ENCODE measurements at regions not wholly inside any gene's neighbourhood (a gene's known extent, or its start where the extent isn't known, plus 50 kb on each side); places are given as distances from the start of the nearest gene placed in this dataset.

DNA sequence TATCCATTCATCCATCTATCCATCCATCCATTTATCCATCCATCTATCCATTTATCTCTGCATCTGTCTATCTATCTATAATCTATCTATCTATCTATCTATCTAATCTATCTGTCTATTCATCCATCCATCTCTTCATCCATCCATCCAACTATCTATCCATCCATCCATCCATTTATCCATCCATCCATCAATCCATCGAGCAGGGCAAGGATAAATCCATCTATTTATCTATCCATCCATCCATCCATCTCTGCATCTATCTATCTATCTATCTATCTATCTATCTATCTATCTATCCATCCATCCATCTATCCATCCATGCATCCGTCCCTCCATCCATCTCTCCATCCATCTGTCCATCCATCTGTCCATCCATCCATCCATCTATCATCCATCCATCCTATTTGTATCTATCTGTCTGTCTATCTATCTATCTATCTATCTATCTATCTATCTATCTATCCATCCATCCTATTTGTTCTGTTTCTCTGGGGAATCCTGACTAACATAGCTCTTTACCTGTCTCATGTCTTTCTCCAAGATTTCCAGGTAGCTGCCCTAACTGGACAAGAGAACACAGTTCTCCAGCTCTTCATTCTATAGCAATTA is 198.1 kb downstream of the FOXO1 start:
- DNase-seq (no peak), ATAC-seq (no peak)
- intact Hi-C loops (cut with DNase I) = no loop called here

DNA sequence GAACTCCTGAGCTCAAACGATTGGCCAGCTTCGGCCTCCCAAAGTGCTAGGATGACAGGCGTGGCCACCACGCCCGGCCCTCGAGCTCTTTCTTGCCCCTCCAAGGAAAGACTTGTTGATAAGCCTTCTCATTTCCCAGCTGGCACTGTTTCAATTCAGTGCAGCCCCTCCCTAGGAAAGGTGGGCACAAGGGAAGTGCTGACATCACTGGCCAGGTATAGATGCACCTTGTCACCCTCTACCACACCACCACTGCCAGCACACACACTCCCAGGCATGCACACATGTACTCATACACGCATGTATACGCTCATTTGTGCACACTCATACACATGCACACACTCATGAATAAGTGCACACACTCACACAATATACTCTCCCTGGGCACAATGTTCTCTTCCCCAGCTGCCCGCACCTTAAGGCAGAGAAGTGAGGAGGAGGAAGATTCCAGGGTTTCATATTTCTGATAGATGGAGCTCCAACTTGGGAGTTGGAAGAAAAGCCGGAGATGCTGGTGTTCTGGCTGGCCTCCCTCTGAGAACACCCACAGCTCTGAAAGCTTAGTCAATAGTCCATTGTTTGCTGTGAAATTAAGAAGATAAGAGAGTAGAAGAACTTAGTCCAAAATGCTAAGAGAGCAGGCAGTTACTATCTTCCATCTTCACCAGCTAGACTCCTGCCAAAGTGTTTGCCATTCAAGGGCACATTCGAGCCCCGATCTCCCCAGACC is 196.7 kb downstream of the FOXO1 start:
- ATAC-seq (peak in 1 of 2 donors; percentile 58), DNase-seq (no peak)
- intact Hi-C loops (cut with DNase I) = no loop called here

GRCh38 chr13:40470660-40471059 is 195.8 kb downstream of the FOXO1 start:
- peak; percentile 74 to 76 for ATAC-seq
- no peak for DNase-seq
- intact Hi-C loops (cut with DNase I) = no loop called here

DNA sequence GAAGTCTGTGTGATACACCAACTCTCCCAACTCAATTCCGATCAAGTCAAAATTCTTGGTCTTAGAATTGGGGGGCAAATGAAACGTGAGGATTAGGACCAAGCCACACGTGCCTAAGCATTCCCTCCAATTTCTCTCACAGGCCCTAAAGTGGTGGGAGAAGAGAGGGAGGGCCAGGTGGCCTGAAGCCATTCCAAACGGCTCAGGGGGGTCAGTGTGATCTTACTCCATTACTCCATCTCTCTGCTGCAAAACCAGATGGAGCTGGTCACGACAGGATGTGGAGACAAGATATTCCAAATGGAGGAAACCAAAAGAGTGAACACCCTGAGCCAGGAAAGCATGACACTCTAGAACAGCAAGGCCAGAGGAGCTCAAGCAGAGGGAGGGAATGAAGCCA is 195.4 kb downstream of the FOXO1 start:
- no peak for DNase-seq
- intact Hi-C loops (cut with DNase I) = no loop called here
- ATAC-seq = no peak

GRCh38 chr13:40471911-40472310 is 194.5 kb downstream of the FOXO1 start:
- intact Hi-C loops (cut with DNase I) = no loop called here
- DNase-seq (no peak), ATAC-seq (no peak)

GRCh38 chr13:40472427-40473220 is 193.8 kb downstream of the FOXO1 start:
- intact Hi-C loops (cut with DNase I) = no loop called here
- ATAC-seq (no peak), DNase-seq (no peak)

GRCh38 chr13:40475617-40476016 is 190.8 kb downstream of the FOXO1 start:
- DNase-seq (no peak), ATAC-seq (no peak)
- intact Hi-C loops (cut with DNase I) = loop anchor here in 1 of 2 donors (5.0 kb wide), 1 partner anchor 68 kb away; no protein-coding TSS in a partner anchor

DNA sequence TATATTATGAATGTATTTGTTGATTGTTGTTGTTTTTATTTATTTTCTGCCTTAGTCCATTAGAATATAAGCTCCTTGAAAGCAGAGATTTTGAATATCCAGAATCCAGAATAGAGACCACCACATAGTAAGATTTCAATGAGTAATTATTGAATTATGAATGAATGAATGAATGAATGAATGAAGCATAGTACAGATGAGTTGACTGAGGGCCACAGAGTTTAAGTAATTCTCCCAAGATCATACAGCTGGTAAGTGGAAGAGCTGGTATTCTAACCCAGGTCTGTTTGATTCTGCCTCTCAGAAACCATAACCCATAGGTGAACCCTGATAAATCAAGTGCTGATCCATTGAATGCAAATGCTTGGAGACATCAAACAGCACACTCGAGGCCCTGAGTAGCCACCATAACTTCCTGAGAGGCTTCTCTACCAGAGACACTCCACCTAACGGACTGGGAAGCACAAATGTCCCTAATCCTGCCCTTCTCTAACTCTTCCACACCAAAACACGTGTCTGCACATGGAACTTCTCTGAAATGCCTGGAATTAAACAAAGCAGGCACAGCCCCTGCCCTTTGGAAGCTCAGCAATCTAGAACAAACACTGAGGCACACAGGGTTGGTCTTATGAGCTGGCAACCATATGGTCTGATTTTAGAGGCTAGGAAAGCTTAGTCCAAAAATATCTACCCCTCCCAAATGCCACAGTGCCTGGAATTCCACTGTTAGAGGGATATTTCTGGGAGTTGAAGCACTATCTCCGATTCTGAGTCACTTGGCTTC is 190.1 kb downstream of the FOXO1 start:
- no peak for DNase-seq
- peak; percentile 53 to 67 for ATAC-seq
- intact Hi-C loops (cut with DNase I) = loop anchor here in 1 of 2 donors (5.0 kb wide), 1 partner anchor 69 kb away; no protein-coding TSS in a partner anchor

DNA sequence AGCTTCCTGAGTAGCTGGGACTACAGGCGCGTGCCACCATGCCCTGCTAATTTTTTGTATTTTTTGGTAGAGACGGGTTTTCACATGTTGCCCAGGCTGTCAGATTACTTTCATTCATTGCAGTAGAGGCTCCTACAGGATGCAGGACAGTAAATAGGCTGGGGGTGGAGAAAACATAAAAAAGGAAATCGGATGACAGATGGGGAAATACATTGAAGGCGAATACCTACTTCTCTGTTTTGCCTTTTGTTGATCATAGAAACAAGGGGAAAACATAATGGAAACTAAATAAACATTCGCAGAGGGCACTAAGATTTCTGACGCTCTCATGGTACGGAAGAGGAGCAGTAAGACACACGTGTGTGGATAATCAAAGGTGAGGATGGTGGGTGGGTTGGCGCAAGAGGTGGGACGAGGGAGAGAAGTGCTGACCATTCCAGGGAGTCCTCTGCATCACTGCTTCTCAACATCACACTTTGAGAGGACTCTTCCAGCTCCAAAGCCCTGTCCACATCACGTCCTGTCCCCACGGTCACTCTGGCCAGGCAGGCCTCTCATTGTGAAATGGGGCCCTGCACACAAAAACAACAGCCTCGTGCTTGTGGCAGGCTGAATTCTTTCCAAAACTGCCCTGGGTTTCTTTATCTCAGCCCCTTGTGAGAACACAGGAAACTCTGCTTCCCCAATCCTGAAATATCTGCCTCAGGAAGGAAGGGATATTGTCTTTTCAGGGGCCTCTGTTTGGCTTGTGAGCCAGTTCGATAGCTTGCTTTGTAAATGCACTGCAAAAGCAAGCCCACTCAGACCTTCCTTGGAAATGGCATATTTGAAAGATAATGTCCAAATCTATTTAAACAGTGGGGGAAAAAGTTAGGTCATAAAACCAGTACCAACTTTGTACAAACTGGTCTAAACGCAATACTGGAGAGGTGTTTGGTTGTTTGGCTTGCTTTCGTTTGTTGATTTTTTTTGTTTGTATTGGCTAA is 188.5 kb downstream of the FOXO1 start:
- intact Hi-C loops (cut with DNase I) = loop anchor here in 1 of 2 donors (5.0 kb wide), 1 partner anchor 71 kb away; no protein-coding TSS in a partner anchor
- ATAC-seq = peak; percentile 63 to 72
- peak; percentile 75 for DNase-seq

DNA sequence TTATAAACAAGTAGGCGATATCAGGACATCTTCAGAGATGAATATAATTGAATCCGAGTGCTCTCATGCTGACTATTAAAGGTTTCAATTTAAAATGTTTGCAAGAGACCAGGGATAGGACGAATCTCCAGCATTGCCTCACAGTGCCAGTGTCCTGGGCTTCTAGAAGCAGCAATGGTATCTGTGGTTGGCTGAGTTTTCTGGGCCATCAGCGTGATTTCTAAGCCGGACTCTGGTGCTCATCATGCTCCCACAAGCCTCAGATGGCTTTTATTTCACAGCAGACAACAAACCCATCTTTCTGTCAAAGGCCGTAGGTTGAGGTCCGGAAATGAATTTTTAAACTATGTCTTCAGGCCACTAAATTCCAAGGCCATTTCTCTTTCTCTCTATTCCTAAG is 187.7 kb downstream of the FOXO1 start:
- ATAC-seq = no peak
- intact Hi-C loops (cut with DNase I) = loop anchor here in 1 of 2 donors (5.0 kb wide), 1 partner anchor 71 kb away; no protein-coding TSS in a partner anchor
- no peak for DNase-seq

GRCh38 chr13:40479196-40479845 is 187.1 kb downstream of the FOXO1 start:
- ATAC-seq (no peak), DNase-seq (no peak)
- intact Hi-C loops (cut with DNase I) = loop anchor here in 1 of 2 donors (5.0 kb wide), 1 partner anchor 72 kb away; no protein-coding TSS in a partner anchor

GRCh38 chr13:40480012-40480914 is 186.2 kb downstream of the FOXO1 start:
- intact Hi-C loops (cut with DNase I) = loop anchor here in 1 of 2 donors (10.0 kb wide), 1 partner anchor 185 kb away; the partner anchor contains the start of gene FOXO1
- ATAC-seq (no peak), DNase-seq (no peak)

GRCh38 chr13:40480915-40481516 is 185.4 kb downstream of the FOXO1 start:
- DNase-seq = no peak
- ATAC-seq = no peak
- intact Hi-C loops (cut with DNase I) = loop anchor here in 1 of 2 donors (10.0 kb wide), 1 partner anchor 184 kb away; the partner anchor contains the start of gene FOXO1

DNA sequence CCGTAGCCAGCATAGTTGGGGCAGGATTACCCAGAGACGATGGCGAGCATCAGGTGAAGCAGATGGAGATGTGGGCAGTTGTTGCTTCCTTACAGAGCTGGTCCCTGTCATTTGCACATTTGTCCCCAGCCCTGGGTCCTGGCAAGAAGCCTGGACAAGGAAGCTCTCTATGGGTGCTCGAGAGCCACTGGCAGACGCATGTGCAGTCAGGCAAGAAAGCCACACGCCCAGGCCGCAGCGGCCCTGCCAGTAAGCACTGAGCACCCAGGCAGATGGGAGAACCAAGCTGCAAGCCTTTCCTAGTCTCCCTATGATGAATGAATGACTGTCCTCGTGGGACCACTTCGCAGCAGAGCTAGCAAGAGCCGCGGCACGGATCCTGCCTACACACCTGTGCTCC is 182.8 kb downstream of the FOXO1 start:
- ATAC-seq (peak; percentile 36 to 37), DNase-seq (no peak)
- intact Hi-C loops (cut with DNase I) = loop anchor here in 1 of 2 donors (10.0 kb wide), 1 partner anchor 181 kb away; the partner anchor contains the start of gene FOXO1

DNA sequence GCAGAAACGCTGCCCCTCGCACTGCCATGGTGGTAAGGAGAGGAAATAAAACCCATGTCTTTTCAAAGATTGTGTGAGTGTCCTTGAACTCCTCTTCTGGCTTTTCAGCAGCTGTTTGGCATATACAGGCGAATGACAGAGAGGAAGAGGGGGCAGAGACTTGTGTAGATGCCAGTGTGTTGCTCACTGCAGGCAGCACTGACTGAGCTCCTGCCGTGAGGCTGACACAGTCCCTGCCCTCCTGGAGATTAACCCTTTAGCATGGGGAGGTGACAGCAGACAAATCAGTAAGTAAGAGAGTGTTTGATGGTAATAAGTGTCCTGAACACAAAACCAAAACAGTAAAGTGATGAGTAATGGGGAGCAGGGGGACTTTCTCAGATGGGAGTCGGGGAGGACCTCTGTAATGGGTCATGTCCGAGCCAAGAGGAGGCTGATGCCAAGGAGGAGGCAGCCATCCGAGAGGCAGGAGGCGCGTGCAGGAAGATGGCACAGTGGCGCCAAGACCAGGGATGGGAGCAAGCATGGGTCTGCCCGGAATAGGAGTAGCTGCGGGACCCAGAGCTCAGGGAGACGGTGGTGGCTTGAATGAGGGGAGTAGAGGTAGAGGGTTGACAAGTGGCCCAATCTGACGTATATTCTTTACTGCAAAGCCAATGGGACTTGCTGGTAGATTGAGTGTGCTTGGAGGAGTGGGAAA is 182.2 kb downstream of the FOXO1 start:
- no peak for ATAC-seq
- intact Hi-C loops (cut with DNase I) = loop anchor here in 1 of 2 donors (10.0 kb wide), 1 partner anchor 181 kb away; the partner anchor contains the start of gene FOXO1
- DNase-seq = no peak

Measured in left cardiac atrium (tissue), 4 donors.